Forelimb muscle (tissue), 1 donor: ENCODE measurements at regions not wholly inside any gene's neighbourhood (a gene's known extent, or its start where the extent isn't known, plus 50 kb on each side); places are given as distances from the start of the nearest gene placed in this dataset.

Experiments
- DNase-seq: peaks from one replicate; pipeline ENCODE4 v3.0.0-alpha.2; 2013; ENCODE audit warnings: low read depth

GRCh38 chr12:19867151-19867550 is 427.9 kb downstream of the AEBP2 start:
- DNase-seq: no peak

- no peak for DNase-seq
Measured at GRCh38 chr12:19867970-19868369, 428.7 kb downstream of the AEBP2 start.

- no peak for DNase-seq
Measured at GRCh38 chr12:19869413-19869812, 430.1 kb downstream of the AEBP2 start.

- DNase-seq: no peak
Measured at GRCh38 chr12:19872621-19873540, 433.6 kb downstream of the AEBP2 start.

- no peak for DNase-seq
Measured at GRCh38 chr12:19880076-19880475, 440.8 kb downstream of the AEBP2 start.

- no peak for DNase-seq
Measured at GRCh38 chr12:19880721-19881120, 441.4 kb downstream of the AEBP2 start.

- DNase-seq: no peak
Measured at GRCh38 chr12:19882346-19882745, 443.1 kb downstream of the AEBP2 start.

GRCh38 chr12:19884021-19884492 is 444.8 kb downstream of the AEBP2 start:
- DNase-seq: no peak

GRCh38 chr12:19885093-19885812 is 446.0 kb downstream of the AEBP2 start:
- peak; percentile 83 for DNase-seq

GRCh38 chr12:19886065-19886464 is 446.8 kb downstream of the AEBP2 start:
- DNase-seq: no peak

- no peak for DNase-seq
Measured at GRCh38 chr12:19886639-19887064, 447.4 kb downstream of the AEBP2 start.

GRCh38 chr12:19890024-19890423 is 450.7 kb downstream of the AEBP2 start:
- no peak for DNase-seq

- no peak for DNase-seq
Measured at GRCh38 chr12:19891936-19892591, 452.8 kb downstream of the AEBP2 start.

- DNase-seq: no peak
Measured at GRCh38 chr12:19893514-19893913, 454.2 kb downstream of the AEBP2 start.

GRCh38 chr12:19894050-19894449 is 454.8 kb downstream of the AEBP2 start:
- no peak for DNase-seq

GRCh38 chr12:19894803-19895202 is 455.5 kb downstream of the AEBP2 start:
- no peak for DNase-seq

- DNase-seq: no peak
Measured at GRCh38 chr12:19895246-19896020, 456.1 kb downstream of the AEBP2 start.

GRCh38 chr12:19896041-19896440 is 456.7 kb downstream of the AEBP2 start:
- DNase-seq: no peak

- no peak for DNase-seq
Measured at GRCh38 chr12:19896534-19896933, 457.2 kb downstream of the AEBP2 start.

GRCh38 chr12:19897900-19898408 is 458.7 kb downstream of the AEBP2 start:
- DNase-seq: no peak

- no peak for DNase-seq
Measured at GRCh38 chr12:19901841-19902240, 462.5 kb downstream of the AEBP2 start.
